ENCODE measurements at regions not wholly inside any gene's neighbourhood (a gene's known extent, or its start where the extent isn't known, plus 50 kb on each side); places are given as distances from the start of the nearest gene placed in this dataset.

DNA sequence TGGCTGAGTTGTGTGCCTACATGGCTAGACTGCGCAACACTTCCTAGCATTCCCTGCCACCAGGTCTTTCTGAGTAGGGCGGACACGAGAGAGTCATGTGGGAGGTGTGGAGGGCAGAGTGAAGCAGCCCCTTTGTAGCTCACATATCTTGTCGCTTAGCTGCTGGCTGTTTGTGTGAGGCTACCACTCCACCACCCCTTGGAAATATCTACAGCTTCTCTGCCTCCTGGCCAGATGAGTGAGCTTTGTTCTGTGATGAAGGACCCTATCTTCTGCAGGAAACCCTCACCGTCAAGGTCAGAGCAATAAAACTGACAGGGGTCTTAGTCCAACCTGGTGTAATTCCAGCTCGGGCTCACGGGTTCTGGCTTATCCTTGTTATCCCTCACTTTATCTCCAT lies 232.1 kb upstream of the ASIC2 start:
- H3K4me1 ChIP-seq (ENCODE audit: low read length) = no peaks in the 10 kb centered on the region

DNA sequence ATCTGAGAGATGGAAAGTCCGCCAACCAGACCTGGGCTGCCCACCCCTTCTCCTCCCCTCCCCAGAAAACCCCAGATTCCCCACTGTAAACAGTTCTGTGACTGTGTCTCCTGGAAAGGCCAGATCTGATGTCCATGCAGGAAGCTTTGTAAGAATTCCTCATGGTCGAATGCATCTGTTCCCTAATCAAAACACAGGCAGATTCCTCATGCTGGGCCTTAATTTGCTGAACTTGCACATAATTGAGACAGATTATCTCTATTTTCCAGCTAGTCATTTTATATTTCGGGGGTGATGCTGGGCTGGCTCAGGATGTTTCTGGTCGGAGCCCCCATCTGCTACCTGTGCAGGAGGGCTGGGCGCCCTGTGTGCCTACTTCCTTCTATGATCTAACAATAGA lies 233.6 kb upstream of the ASIC2 start:
- no peaks in the 10 kb centered on the region for H3K9me3 ChIP-seq (ENCODE audit: insufficient read depth, low read length)
- peaks cover 35% of the 10 kb centered on the region for H3K27me3 ChIP-seq (ENCODE audit: low read depth, low read length)
- H3K9ac ChIP-seq (ENCODE audit: low read length) = no peak overlapping the region
- TF ChIP-seq EZH2phosphoT487 (IDR thresholded peaks at IDR 0.05; ENCODE audit: low read depth) = no peak
- TF ChIP-seq, protein P1, sequence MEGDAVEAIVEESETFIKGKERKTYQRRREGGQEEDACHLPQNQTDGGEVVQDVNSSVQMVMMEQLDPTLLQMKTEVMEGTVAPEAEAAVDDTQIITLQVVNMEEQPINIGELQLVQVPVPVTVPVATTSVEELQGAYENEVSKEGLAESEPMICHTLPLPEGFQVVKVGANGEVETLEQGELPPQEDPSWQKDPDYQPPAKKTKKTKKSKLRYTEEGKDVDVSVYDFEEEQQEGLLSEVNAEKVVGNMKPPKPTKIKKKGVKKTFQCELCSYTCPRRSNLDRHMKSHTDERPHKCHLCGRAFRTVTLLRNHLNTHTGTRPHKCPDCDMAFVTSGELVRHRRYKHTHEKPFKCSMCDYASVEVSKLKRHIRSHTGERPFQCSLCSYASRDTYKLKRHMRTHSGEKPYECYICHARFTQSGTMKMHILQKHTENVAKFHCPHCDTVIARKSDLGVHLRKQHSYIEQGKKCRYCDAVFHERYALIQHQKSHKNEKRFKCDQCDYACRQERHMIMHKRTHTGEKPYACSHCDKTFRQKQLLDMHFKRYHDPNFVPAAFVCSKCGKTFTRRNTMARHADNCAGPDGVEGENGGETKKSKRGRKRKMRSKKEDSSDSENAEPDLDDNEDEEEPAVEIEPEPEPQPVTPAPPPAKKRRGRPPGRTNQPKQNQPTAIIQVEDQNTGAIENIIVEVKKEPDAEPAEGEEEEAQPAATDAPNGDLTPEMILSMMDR (IDR thresholded peaks at IDR 0.05; ENCODE audit: low read depth, low read length) = no peak
- no peak overlapping the region for H2AFZ ChIP-seq (ENCODE audit: low read depth, low read length)
- H3K4me2 ChIP-seq (ENCODE audit: low read length) = no peak overlapping the region
- H3K27ac ChIP-seq (ENCODE audit: low read length) = no peak overlapping the region
- no peaks in the 10 kb centered on the region for H3K79me2 ChIP-seq (ENCODE audit: low read length)
- no peak overlapping the region for H3K4me3 ChIP-seq (ENCODE audit: low read length)
- no peaks in the 10 kb centered on the region for H3K4me1 ChIP-seq (ENCODE audit: low read length)
- H4K20me1 ChIP-seq (ENCODE audit: insufficient read depth, low read length) = no peaks in the 10 kb centered on the region
- H3K36me3 ChIP-seq (replicated peaks; ENCODE audit: low read depth, low read length) = no peaks in the 10 kb centered on the region

More for the DNA sequence above, 232.1 kb upstream of the ASIC2 start:
- TF ChIP-seq EZH2phosphoT487 (IDR thresholded peaks at IDR 0.05; ENCODE audit: low read depth) = no peak
- TF ChIP-seq, protein P1 (IDR thresholded peaks at IDR 0.05; ENCODE audit: low read depth, low read length) = no peak
- Histone ChIP-seq H3K36me3 (replicated peaks; ENCODE audit: low read depth, low read length) (no peaks in the 10 kb centered on the region), H3K9ac (ENCODE audit: low read length) (no peak overlapping the region), H3K79me2 (ENCODE audit: low read length) (no peaks in the 10 kb centered on the region), H2AFZ (ENCODE audit: low read depth, low read length) (no peak overlapping the region), H3K27ac (ENCODE audit: low read length) (no peak overlapping the region), H3K4me3 (ENCODE audit: low read length) (no peak overlapping the region), H4K20me1 (ENCODE audit: insufficient read depth, low read length) (no peaks in the 10 kb centered on the region), H3K9me3 (ENCODE audit: insufficient read depth, low read length) (no peaks in the 10 kb centered on the region), H3K4me2 (ENCODE audit: low read length) (no peak overlapping the region), H3K27me3 (ENCODE audit: low read depth, low read length) (peaks cover 30% of the 10 kb centered on the region)

- TF ChIP-seq, protein P1 (IDR thresholded peaks at IDR 0.05; ENCODE audit: low read depth, low read length) = no peak
- TF ChIP-seq EZH2phosphoT487 (IDR thresholded peaks at IDR 0.05; ENCODE audit: low read depth) = no peak
- H3K27me3 ChIP-seq (ENCODE audit: low read depth, low read length) = peaks cover 36% of the 10 kb centered on the region
- no peak overlapping the region for H3K9ac ChIP-seq (ENCODE audit: low read length)
- H3K36me3 ChIP-seq (replicated peaks; ENCODE audit: low read depth, low read length) = no peaks in the 10 kb centered on the region
- no peaks in the 10 kb centered on the region for H3K9me3 ChIP-seq (ENCODE audit: insufficient read depth, low read length)
- no peak overlapping the region for H3K27ac ChIP-seq (ENCODE audit: low read length)
- no peak overlapping the region for H3K4me3 ChIP-seq (ENCODE audit: low read length)
- H4K20me1 ChIP-seq (ENCODE audit: insufficient read depth, low read length) = no peaks in the 10 kb centered on the region
- no peaks in the 10 kb centered on the region for H3K79me2 ChIP-seq (ENCODE audit: low read length)
- H2AFZ ChIP-seq (ENCODE audit: low read depth, low read length) = no peak overlapping the region
- H3K4me2 ChIP-seq (ENCODE audit: low read length) = no peak overlapping the region
- H3K4me1 ChIP-seq (ENCODE audit: low read length) = no peaks in the 10 kb centered on the region
These were observed 234.2 kb upstream of the ASIC2 start for GRCh38 chr17:33527290-33527689.

- no peak overlapping the region for H2AFZ ChIP-seq (ENCODE audit: low read depth, low read length)
- H3K79me2 ChIP-seq (ENCODE audit: low read length) = no peaks in the 10 kb centered on the region
- TF ChIP-seq EZH2phosphoT487 (IDR thresholded peaks at IDR 0.05; ENCODE audit: low read depth) = no peak
- TF ChIP-seq, protein P1 (IDR thresholded peaks at IDR 0.05; ENCODE audit: low read depth, low read length) = no peak
- H3K27me3 ChIP-seq (ENCODE audit: low read depth, low read length) = peaks cover 36% of the 10 kb centered on the region
- no peaks in the 10 kb centered on the region for H4K20me1 ChIP-seq (ENCODE audit: insufficient read depth, low read length)
- no peaks in the 10 kb centered on the region for H3K9me3 ChIP-seq (ENCODE audit: insufficient read depth, low read length)
- no peak overlapping the region for H3K4me2 ChIP-seq (ENCODE audit: low read length)
- no peak overlapping the region for H3K4me3 ChIP-seq (ENCODE audit: low read length)
- H3K27ac ChIP-seq (ENCODE audit: low read length) = no peak overlapping the region
- H3K36me3 ChIP-seq (replicated peaks; ENCODE audit: low read depth, low read length) = no peaks in the 10 kb centered on the region
- H3K4me1 ChIP-seq (ENCODE audit: low read length) = no peaks in the 10 kb centered on the region
- no peak overlapping the region for H3K9ac ChIP-seq (ENCODE audit: low read length)
These were observed 235.8 kb upstream of the ASIC2 start for GRCh38 chr17:33528846-33529245.

All from OCI-LY3 (cell line).